ENCODE measurements at regions not wholly inside any gene's neighbourhood (a gene's known extent, or its start where the extent isn't known, plus 50 kb on each side); places are given as distances from the start of the nearest gene placed in this dataset.
"Not testable (repeated sequence)": the region's sequence is repeated elsewhere in the genome, so short reads cannot be mapped to it uniquely, and the experiment has no call there.

- H3K9me3 ChIP-seq (ENCODE audit: control insufficient read depth, insufficient read depth, low read length); H3K4me3 ChIP-seq (ENCODE audit: insufficient read depth, low read depth, low read length); H2BK5ac ChIP-seq (ENCODE audit: low read depth, low read length, poor library complexity, severe bottlenecking); H3K27ac ChIP-seq (ENCODE audit: insufficient read depth, low read length); H2BK120ac ChIP-seq (ENCODE audit: low read depth, low read length); POLR2A ChIA-PET (ENCODE audit: unreplicated experiment); H4K8ac ChIP-seq (ENCODE audit: low read depth in 2 of 2, low read length in 2 of 2); H3K56ac ChIP-seq (ENCODE audit: extremely low read depth, insufficient read depth, low read length); DNase-seq; CTCF ChIA-PET; H2BK15ac ChIP-seq (ENCODE audit: low read depth, low read length); ATAC-seq (ENCODE audit: low read depth); dilution Hi-C loops (cut with HindIII; ENCODE audit: low sequenced_read_pairs, unreplicated experiment); H3K9ac ChIP-seq (ENCODE audit: low read depth, low read length); H3K79me1 ChIP-seq (ENCODE audit: low read depth in 1 of 2, low read length in 2 of 2); H3K4ac ChIP-seq (ENCODE audit: low read depth, low read length); H2AK9ac ChIP-seq (replicated peaks; ENCODE audit: low read depth, low read length, poor library complexity); H3K27me3 ChIP-seq (ENCODE audit: control insufficient read depth, insufficient read depth, low read length); H3K36me3 ChIP-seq (ENCODE audit: control insufficient read depth, insufficient read depth, low read length); H3K23ac ChIP-seq (ENCODE audit: low read depth, low read length); H3K18ac ChIP-seq (ENCODE audit: low read depth, low read length); H2AFZ ChIP-seq (replicated peaks; ENCODE audit: low read length, poor library complexity); H4K5ac ChIP-seq (ENCODE audit: low read depth, low read length); H2BK20ac ChIP-seq (ENCODE audit: low read depth, low read length); H2AK5ac ChIP-seq (ENCODE audit: low read depth, low read length); in situ Hi-C loops (cut with MboI; ENCODE audit: low sequenced_read_pairs); H3K9me1 ChIP-seq (ENCODE audit: insufficient read depth, low read length); BruUV-seq (replicated peaks); H3K4me1 ChIP-seq (ENCODE audit: control insufficient read depth, insufficient read depth, low read length); intact Hi-C loops (cut with micrococcal nuclease); H4K20me1 ChIP-seq (ENCODE audit: insufficient read depth, low read length); H3K14ac ChIP-seq (replicated peaks; ENCODE audit: low read depth, low read length); H3K4me2 ChIP-seq (ENCODE audit: low read depth, low read length); H4K91ac ChIP-seq (ENCODE audit: insufficient read depth, low read depth, low read length): not testable (repeated sequence)
- WGBS, 2 experiments (ENCODE audit: extremely low coverage in 2 of 2, insufficient read length in 1 of 2) = no CpG with 5 or more reads among the region's 1 CpG
Measured at GRCh38 chr7:9075774-9076173, 642.4 kb downstream of the NXPH1 start.

All from IMR-90 (cell line).